Right lobe of liver (tissue), 6 donors: ENCODE measurements at regions not wholly inside any gene's neighbourhood (a gene's known extent, or its start where the extent isn't known, plus 50 kb on each side); places are given as distances from the start of the nearest gene placed in this dataset.

Experiments used
- ATAC-seq, 4 donors: fragments of 200-7000 bp; cut with Tn5 transposase; one replicate each; pipeline ENCODE4 v1.9.1; 2020; ENCODE audit warnings: mild to moderate bottlenecking in 4 of 4, moderate library complexity in 4 of 4
- DNase-seq, 3 donors: peaks; one replicate each; pipeline ENCODE4 v3.0.0-alpha.2; 2020
- H3K27ac ChIP-seq, 3 donors: fragments of 200-600 bp; one replicate each; pipeline ENCODE4 v1.8.0; 2022
- H3K27me3 ChIP-seq, 2 donors: fragments of 200-600 bp; one replicate each; pipeline ENCODE4 v1.8.0; 2022
- H3K36me3 ChIP-seq, 4 donors: fragments of 200-600 bp; sonication (generic) in 1 of 4; one replicate each; pipeline versions ENCODE4 v1.5.1 to v1.8.0; 2017 to 2022; ENCODE audit warnings: control low read depth in 1 of 4
- H3K4me1 ChIP-seq, 4 donors: fragments of 200-600 bp; sonication (generic) in 1 of 4; one replicate each; pipeline versions ENCODE4 v1.5.1 to v1.8.0; 2017 to 2022; ENCODE audit warnings: control low read depth in 1 of 4
- H3K4me3 ChIP-seq, 3 donors: fragments of 200-600 bp; one replicate each; pipeline ENCODE4 v1.8.0; 2022
- H3K9me3 ChIP-seq, 4 donors: fragments of 200-600 bp; sonication (generic) in 1 of 4; one replicate each; pipeline versions ENCODE4 v1.5.1 to v1.8.0; 2017 to 2022; ENCODE audit warnings: control low read depth in 1 of 4
- POLR2A ChIP-seq: fragments of 450-650 bp; IDR thresholded peaks from one replicate; pipeline ENCODE4 v1.6.1; 2017; ENCODE audit warnings: antibody characterized with exemption, mild to moderate bottlenecking
- WGBS: methylation state at CpG from one replicate; pipeline ENCODE4 v1.1.6; 2018; ENCODE audit warnings: low coverage, low lambda C conversion rate; ENCODE audit not compliant: insufficient coverage; ENCODE audit errors: missing lambda C conversion rate; 5-methylcytosine and 5-hydroxymethylcytosine counted together
- intact Hi-C, 2 donors: fragments of 100-400 bp; cut with DNase I; formaldehyde crosslinking; loops; one replicate each; pipeline versions ENCODE4 v1.11.2 to v1.14.1; 2022
- TF ChIP-seq, protein P1 (sequence below), 4 donors: fragments of 200-600 bp in 3 of 4; fragments of 450-650 bp in 1 of 4; IDR thresholded peaks; one replicate each; pipeline versions ENCODE4 v1.5.1 to v1.8.0; 2016 to 2022; ENCODE audit warnings: antibody characterized with exemption in 4 of 4, mild to moderate bottlenecking in 2 of 4
- donor health status: DM: no; HTN: yes; CAD: no.
- donor health status: DM: no; HTN: no; CAD: no.
- donor health status: DM: no; HTN: no; CAD: no.
- donor health status: DM: no; HTN: yes; CAD: no.
- donor health status: DM: no; HTN: yes; CAD: no.

DNA sequence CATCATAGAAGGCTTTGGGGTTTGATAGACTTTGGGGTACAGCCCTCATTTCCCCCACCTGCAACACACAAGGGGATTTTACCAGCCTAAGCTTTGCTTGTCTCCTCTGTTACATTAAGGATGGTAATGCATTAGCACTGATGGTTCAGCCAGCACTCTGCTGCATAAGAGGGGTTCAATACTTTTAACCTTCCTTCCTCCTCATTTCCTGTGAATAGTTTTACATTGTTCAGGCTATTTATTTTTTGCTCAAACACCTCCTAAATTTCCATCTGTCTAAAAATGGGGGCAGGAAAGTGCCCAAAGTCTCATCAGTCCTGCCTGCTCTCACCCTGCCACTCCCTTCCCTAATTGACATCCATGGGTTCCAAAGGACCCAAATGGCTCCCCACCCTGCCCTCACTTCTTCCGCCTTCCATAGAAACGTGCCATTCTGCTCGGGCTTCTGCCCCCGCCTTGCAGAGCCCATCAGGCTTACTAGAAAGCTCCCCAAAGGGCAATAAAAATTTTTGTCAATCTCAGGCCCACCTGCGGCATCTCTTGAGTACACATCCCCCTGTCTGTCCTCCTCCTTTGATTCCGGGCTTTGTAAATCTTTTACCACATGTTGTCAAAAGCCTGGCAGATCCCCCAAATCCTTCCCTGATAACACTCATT lies 239.5 kb upstream of the SLC24A2 start:
- intact Hi-C loops: no loop called here
- ATAC-seq: no peak
- H3K4me3 ChIP-seq: no peak overlapping the region
- TF ChIP-seq, protein P1, sequence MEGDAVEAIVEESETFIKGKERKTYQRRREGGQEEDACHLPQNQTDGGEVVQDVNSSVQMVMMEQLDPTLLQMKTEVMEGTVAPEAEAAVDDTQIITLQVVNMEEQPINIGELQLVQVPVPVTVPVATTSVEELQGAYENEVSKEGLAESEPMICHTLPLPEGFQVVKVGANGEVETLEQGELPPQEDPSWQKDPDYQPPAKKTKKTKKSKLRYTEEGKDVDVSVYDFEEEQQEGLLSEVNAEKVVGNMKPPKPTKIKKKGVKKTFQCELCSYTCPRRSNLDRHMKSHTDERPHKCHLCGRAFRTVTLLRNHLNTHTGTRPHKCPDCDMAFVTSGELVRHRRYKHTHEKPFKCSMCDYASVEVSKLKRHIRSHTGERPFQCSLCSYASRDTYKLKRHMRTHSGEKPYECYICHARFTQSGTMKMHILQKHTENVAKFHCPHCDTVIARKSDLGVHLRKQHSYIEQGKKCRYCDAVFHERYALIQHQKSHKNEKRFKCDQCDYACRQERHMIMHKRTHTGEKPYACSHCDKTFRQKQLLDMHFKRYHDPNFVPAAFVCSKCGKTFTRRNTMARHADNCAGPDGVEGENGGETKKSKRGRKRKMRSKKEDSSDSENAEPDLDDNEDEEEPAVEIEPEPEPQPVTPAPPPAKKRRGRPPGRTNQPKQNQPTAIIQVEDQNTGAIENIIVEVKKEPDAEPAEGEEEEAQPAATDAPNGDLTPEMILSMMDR (IDR thresholded peaks at IDR 0.05): no peak
- no peak for TF ChIP-seq POLR2A
- no peaks in the 10 kb centered on the region for H3K9me3 ChIP-seq
- H3K27me3 ChIP-seq: no peaks in the 10 kb centered on the region
- DNase-seq: no peak
- no peaks in the 10 kb centered on the region for H3K36me3 ChIP-seq
- H3K27ac ChIP-seq: no peak overlapping the region
- no peaks in the 10 kb centered on the region for H3K4me1 ChIP-seq
- WGBS: 40% methylated on average over 6 of the region's 6 CpGs

DNA sequence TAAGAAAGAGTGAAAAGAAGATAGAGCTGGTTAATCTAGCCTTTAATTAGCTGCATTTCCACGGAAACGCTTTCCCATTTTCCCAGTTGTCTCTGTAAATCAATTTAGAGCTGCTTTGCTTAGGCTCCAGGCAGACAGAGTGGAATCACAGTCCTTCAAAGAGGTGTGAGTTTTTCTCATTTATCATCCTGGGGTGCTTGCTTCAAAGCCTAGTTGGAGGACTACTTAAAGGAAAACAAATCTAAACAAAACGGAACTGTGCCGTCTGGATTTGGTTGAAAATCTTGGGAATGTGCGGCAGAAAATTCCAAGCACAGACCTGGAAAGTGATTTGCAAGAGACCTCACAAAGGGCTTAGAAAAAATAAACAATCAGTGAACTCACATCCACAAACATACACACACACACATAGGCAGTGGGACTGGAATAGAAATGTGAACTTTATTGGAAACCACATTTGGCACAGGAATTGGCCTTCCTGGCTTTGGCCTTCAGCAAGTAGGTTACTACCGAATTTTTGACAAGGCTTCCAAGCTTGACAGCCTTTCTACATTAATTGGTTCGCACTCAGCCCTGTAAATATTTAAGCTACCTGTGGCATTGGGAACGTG lies 235.2 kb upstream of the SLC24A2 start:
- WGBS: 46% methylated on average over 8 of the region's 8 CpGs
- ATAC-seq (no peak), DNase-seq (no peak)
- Histone ChIP-seq H3K4me3 (no peak overlapping the region), H3K9me3 (no peaks in the 10 kb centered on the region), H3K27ac (no peak overlapping the region), H3K4me1 (no peaks in the 10 kb centered on the region), H3K27me3 (no peaks in the 10 kb centered on the region), H3K36me3 (no peaks in the 10 kb centered on the region)
- intact Hi-C loops: no loop called here
- no peak for TF ChIP-seq POLR2A
- TF ChIP-seq, protein P1 (IDR thresholded peaks at IDR 0.05): no peak

DNA sequence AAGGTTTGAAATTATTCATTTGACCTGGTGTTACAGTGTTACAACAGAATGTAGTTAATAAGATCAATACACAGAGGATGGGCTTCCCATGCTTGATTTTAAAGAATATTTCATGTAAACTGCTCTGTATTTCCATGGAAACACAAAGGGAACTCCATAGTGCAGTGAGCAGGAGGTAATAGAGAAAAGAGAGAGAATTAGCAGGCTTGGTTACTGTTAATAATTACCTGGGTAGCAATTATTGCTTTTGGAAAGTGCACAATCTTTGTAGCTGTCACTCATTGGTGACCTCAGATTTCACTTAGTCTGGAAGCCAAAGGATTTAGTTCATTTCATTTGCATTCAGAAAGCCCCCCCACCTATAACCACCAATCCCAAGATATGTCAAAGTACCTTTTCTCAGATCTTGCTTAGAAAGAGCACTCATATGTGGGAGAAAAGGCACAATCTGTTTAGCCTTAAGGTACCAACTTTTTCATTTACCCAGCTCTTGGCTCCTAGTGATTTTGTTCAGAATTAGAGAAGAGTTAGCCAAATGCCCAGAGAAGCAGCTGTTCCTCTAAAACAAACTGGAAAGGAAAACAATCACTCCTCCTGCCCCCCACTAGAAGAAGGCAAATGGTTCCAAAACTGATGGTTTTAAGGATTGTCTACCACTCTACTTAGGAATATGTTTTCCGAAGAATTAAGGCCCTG lies 234.5 kb upstream of the SLC24A2 start:
- no peak for TF ChIP-seq POLR2A
- TF ChIP-seq, protein P1 (IDR thresholded peaks at IDR 0.05): no peak
- DNase-seq: no peak
- no peaks in the 10 kb centered on the region for H3K4me1 ChIP-seq
- H3K9me3 ChIP-seq: no peaks in the 10 kb centered on the region
- intact Hi-C loops: no loop called here
- no peak for ATAC-seq
- no peaks in the 10 kb centered on the region for H3K27me3 ChIP-seq
- H3K36me3 ChIP-seq: no peaks in the 10 kb centered on the region
- no peak overlapping the region for H3K27ac ChIP-seq
- WGBS: 50% methylated on average over 1 of the region's 1 CpG
- no peak overlapping the region for H3K4me3 ChIP-seq

DNA sequence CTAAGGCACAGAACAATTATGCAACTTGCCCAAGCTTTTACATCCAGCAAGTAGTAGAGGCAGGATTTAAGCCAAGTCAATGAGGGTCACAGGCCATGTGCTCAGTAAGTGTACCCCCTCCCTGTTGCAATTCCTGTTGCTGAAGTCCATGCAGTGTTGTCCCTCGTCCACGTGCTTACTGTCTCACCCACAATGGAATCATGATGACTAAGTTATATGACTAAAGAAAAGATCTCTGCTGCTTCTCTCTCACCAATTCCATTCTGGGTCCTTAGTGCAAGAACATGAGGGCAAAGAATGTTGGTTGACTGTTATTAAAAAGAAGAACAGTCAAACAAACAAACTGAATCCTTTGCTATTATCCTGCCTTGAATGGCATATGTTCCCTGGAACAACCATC lies 233.6 kb upstream of the SLC24A2 start:
- TF ChIP-seq POLR2A: no peak
- TF ChIP-seq, protein P1 (IDR thresholded peaks at IDR 0.05): no peak
- intact Hi-C loops: no loop called here
- 44% methylated on average over 2 of the region's 2 CpGs for WGBS
- H3K36me3 ChIP-seq: no peaks in the 10 kb centered on the region
- no peak overlapping the region for H3K27ac ChIP-seq
- H3K4me3 ChIP-seq: no peak overlapping the region
- ATAC-seq: no peak
- no peaks in the 10 kb centered on the region for H3K4me1 ChIP-seq
- no peak for DNase-seq
- no peaks in the 10 kb centered on the region for H3K9me3 ChIP-seq
- H3K27me3 ChIP-seq: no peaks in the 10 kb centered on the region
